ENCODE measurements at regions not wholly inside any gene's neighbourhood (a gene's known extent, or its start where the extent isn't known, plus 50 kb on each side); places are given as distances from the start of the nearest gene placed in this dataset.

GRCh38 chr9:106677830-106678229 lies 185.1 kb upstream of the ZNF462 start:
- DNase-seq = no peak

- DNase-seq = no peak
Measured at GRCh38 chr9:106678273-106678672, 184.7 kb upstream of the ZNF462 start.

GRCh38 chr9:106682420-106682819 lies 180.5 kb upstream of the ZNF462 start:
- no peak for DNase-seq

GRCh38 chr9:106683454-106683853 lies 179.5 kb upstream of the ZNF462 start:
- DNase-seq = no peak

- no peak for DNase-seq
Measured at GRCh38 chr9:106684940-106685695, 177.8 kb upstream of the ZNF462 start.

- no peak for DNase-seq
Measured at GRCh38 chr9:106689089-106689488, 173.9 kb upstream of the ZNF462 start.

- DNase-seq = no peak
Measured at GRCh38 chr9:106691627-106692026, 171.3 kb upstream of the ZNF462 start.

- DNase-seq = no peak
Measured at GRCh38 chr9:106693558-106693957, 169.4 kb upstream of the ZNF462 start.

GRCh38 chr9:106696804-106697203 lies 166.2 kb upstream of the ZNF462 start:
- no peak for DNase-seq

GRCh38 chr9:106697390-106697749 lies 165.6 kb upstream of the ZNF462 start:
- peak in 1 of 14 donors; percentile 8 for DNase-seq

- peak in 11 of 14 donors; percentile 2 to 84 (median 23) for DNase-seq
Measured at GRCh38 chr9:106697750-106698502, 165.0 kb upstream of the ZNF462 start.

- no peak for DNase-seq
Measured at GRCh38 chr9:106700676-106701075, 162.3 kb upstream of the ZNF462 start.

- no peak for DNase-seq
Measured at GRCh38 chr9:106701611-106702010, 161.4 kb upstream of the ZNF462 start.

- DNase-seq = no peak
Measured at GRCh38 chr9:106704056-106704615, 158.8 kb upstream of the ZNF462 start.

GRCh38 chr9:106707291-106707690 lies 155.7 kb upstream of the ZNF462 start:
- DNase-seq = no peak

- DNase-seq = no peak
Measured at GRCh38 chr9:106707738-106708474, 155.1 kb upstream of the ZNF462 start.

- DNase-seq = no peak
Measured at GRCh38 chr9:106708475-106709146, 154.4 kb upstream of the ZNF462 start.

- DNase-seq = no peak
Measured at GRCh38 chr9:106712279-106712678, 150.7 kb upstream of the ZNF462 start.

GRCh38 chr9:106713206-106713605 lies 149.8 kb upstream of the ZNF462 start:
- no peak for DNase-seq

GRCh38 chr9:106716820-106717219 lies 146.1 kb upstream of the ZNF462 start:
- DNase-seq = no peak

- no peak for DNase-seq
Measured at GRCh38 chr9:106717686-106718085, 145.3 kb upstream of the ZNF462 start.

- no peak for DNase-seq
Measured at GRCh38 chr9:106718936-106719335, 144.0 kb upstream of the ZNF462 start.
